Keratinocyte (primary cell): ENCODE measurements at regions not wholly inside any gene's neighbourhood (a gene's known extent, or its start where the extent isn't known, plus 50 kb on each side); places are given as distances from the start of the nearest gene placed in this dataset.
"Not testable (repeated sequence)": the region's sequence is repeated elsewhere in the genome, so short reads cannot be mapped to it uniquely, and the experiment has no call there.

Source experiments
- DNase-seq: peaks from one replicate; pipeline ENCODE4 v3.0.0-alpha.2; 2011; ENCODE audit warnings: low read depth, missing footprints, low spot score
- FAIRE-seq: peaks from 2 replicates; lab custom pipeline; 2011; peaks lifted over from hg19 to GRCh38; lab: Jason Lieb, UNC
- H2AFZ ChIP-seq: 2 replicates; pipeline ENCODE4 v1.6.0; 2012; ENCODE audit warnings: low read length, control low read depth, inconsistent platforms; ENCODE audit not compliant: control insufficient read depth
- H3K27ac ChIP-seq: 2 replicates; pipeline ENCODE4 v1.5.1; 2011; ENCODE audit warnings: low read length; ENCODE audit not compliant: control insufficient read depth, insufficient read depth
- H3K27me3 ChIP-seq: 3 replicates; pipeline ENCODE4 v1.6.0; 2011; ENCODE audit warnings: low read length; ENCODE audit not compliant: control insufficient read depth, insufficient read depth; ENCODE audit errors: extremely low read depth
- H3K36me3 ChIP-seq, 2 experiments: 2 replicates in 1 of 2; 3 replicates in 1 of 2; pipeline ENCODE4 v1.5.1; 2011; ENCODE audit warnings: low read length in 2 of 2, mild to moderate bottlenecking in 1 of 2; ENCODE audit not compliant: control insufficient read depth in 2 of 2, insufficient read depth in 2 of 2; ENCODE audit errors: extremely low read depth in 1 of 2
- H3K4me1 ChIP-seq: 3 replicates; pipeline ENCODE4 v1.5.1; 2011; ENCODE audit warnings: low read length; ENCODE audit not compliant: control insufficient read depth, insufficient read depth; ENCODE audit errors: extremely low read depth
- H3K4me2 ChIP-seq: 3 replicates; pipeline ENCODE4 v1.6.0; 2011; ENCODE audit warnings: low read depth, low read length; ENCODE audit not compliant: control insufficient read depth, insufficient read depth; ENCODE audit errors: extremely low read depth
- H3K4me3 ChIP-seq, 3 experiments: fragments of 200-600 bp in 1 of 3; sonication (generic) in 1 of 3; 2 replicates in 2 of 3; 3 replicates in 1 of 3; pipeline ENCODE4 v1.5.1; 2011 to 2016; ENCODE audit warnings: low read length in 3 of 3, mild to moderate bottlenecking in 3 of 3, control low read depth in 2 of 3, inconsistent platforms in 1 of 3, low read depth in 1 of 3, mixed read lengths in 1 of 3, mixed run types in 1 of 3, moderate library complexity in 1 of 3; ENCODE audit not compliant: control insufficient read depth in 2 of 3, insufficient read depth in 2 of 3; ENCODE audit errors: extremely low read depth in 1 of 3
- H3K79me2 ChIP-seq: 2 replicates; pipeline ENCODE4 v1.6.0; 2012; ENCODE audit warnings: low read length; ENCODE audit not compliant: control insufficient read depth, insufficient read depth
- H3K9ac ChIP-seq: 3 replicates; pipeline ENCODE4 v1.6.0; 2011; ENCODE audit warnings: low read length; ENCODE audit not compliant: control insufficient read depth, insufficient read depth; ENCODE audit errors: extremely low read depth
- H3K9me1 ChIP-seq: 3 replicates; pipeline ENCODE4 v1.6.0; 2011; ENCODE audit warnings: low read length; ENCODE audit not compliant: control insufficient read depth, insufficient read depth; ENCODE audit errors: extremely low read depth
- H3K9me3 ChIP-seq: 2 replicates; pipeline ENCODE4 v1.5.1; 2012; ENCODE audit warnings: low read depth, low read length; ENCODE audit not compliant: control insufficient read depth
- H4K20me1 ChIP-seq: 3 replicates; pipeline ENCODE4 v1.6.0; 2011; ENCODE audit warnings: low read length; ENCODE audit not compliant: control insufficient read depth, insufficient read depth; ENCODE audit errors: extremely low read depth
- EZH2 ChIP-seq: IDR thresholded peaks from one replicate; pipeline ENCODE4 v1.6.1; 2012; ENCODE audit warnings: inconsistent platforms, mild to moderate bottlenecking, low read length, moderate library complexity
- dilution Hi-C: fragments of 300-500 bp; cut with MboI; formaldehyde crosslinking; loops from one replicate; pipeline ENCODE4 v1.7.0; 2020; ENCODE audit warnings: low sequenced_read_pairs; ENCODE audit not compliant: extremely low pct_ligation_motif_present
- TF ChIP-seq, protein P1 (sequence below), 3 experiments: IDR thresholded peaks in 1 of 3; conservative IDR thresholded peaks in 1 of 3; optimal IDR thresholded peaks in 1 of 3; 2 replicates in 2 of 3; 3 replicates in 1 of 3; pipeline versions ENCODE3 to v1.5.1; 2011; ENCODE audit warnings: low read length in 3 of 3, mild to moderate bottlenecking in 3 of 3, moderate library complexity in 2 of 3, control low read depth in 1 of 3, inconsistent platforms in 1 of 3; ENCODE audit not compliant: insufficient read depth in 2 of 3; ENCODE audit errors: extremely low read depth in 1 of 3

DNA sequence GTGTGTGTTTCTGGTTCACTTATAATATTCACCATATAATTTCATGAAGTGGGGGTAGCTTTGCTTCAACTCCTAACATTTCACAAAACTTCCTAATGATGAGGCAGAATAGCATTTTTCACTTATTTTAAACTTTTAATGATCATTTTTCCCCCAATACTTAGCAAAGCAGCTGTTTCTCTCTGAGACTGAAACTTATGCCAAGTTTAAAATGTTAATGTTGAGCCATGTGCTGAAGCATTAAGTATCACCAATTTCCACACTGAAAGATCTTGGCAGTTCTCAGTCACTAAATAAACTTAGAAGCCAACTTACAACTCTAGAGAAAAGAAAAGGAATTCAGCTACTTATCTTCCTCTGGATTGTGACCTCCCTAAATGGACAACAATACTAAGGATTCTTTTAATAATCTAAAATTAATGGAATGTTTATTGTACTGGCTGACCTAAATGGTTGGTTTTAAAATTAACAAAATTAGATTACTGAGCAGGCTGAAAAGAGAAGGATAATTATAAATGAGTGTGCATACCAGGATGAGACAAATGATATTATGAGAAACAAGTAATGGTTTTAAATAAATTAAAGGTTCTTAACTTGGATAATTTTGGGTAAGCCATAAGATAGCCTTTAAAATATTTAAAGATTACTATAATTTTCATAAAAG lies 1429.4 kb upstream of the ADGRL3 start:
- Histone ChIP-seq H2AFZ (no peak overlapping the region), H3K79me2 (no peaks in the 10 kb centered on the region), H3K4me3 (no peak overlapping the region), H3K4me1 (no peaks in the 10 kb centered on the region), H3K9me3 (no peaks in the 10 kb centered on the region), H3K9ac (no peak overlapping the region), H3K27ac (no peak overlapping the region), H3K27me3 (no peaks in the 10 kb centered on the region), H4K20me1 (no peaks in the 10 kb centered on the region), H3K36me3 (no peaks in the 10 kb centered on the region), H3K9me1 (no peaks in the 10 kb centered on the region), H3K4me2 (no peak overlapping the region)
- FAIRE-seq (no peak), DNase-seq (no peak)
- TF ChIP-seq EZH2 = no peak
- TF ChIP-seq, protein P1, sequence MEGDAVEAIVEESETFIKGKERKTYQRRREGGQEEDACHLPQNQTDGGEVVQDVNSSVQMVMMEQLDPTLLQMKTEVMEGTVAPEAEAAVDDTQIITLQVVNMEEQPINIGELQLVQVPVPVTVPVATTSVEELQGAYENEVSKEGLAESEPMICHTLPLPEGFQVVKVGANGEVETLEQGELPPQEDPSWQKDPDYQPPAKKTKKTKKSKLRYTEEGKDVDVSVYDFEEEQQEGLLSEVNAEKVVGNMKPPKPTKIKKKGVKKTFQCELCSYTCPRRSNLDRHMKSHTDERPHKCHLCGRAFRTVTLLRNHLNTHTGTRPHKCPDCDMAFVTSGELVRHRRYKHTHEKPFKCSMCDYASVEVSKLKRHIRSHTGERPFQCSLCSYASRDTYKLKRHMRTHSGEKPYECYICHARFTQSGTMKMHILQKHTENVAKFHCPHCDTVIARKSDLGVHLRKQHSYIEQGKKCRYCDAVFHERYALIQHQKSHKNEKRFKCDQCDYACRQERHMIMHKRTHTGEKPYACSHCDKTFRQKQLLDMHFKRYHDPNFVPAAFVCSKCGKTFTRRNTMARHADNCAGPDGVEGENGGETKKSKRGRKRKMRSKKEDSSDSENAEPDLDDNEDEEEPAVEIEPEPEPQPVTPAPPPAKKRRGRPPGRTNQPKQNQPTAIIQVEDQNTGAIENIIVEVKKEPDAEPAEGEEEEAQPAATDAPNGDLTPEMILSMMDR (optimal IDR thresholded peaks at IDR 0.05 in 1 of 3, IDR thresholded peaks at IDR 0.05 in 1 of 3, conservative IDR thresholded peaks at IDR 0.05 in 1 of 3; ENCODE audit: extremely low read depth in 1 of 3, insufficient read depth in 2 of 3, low read length in 3 of 3) = no peak
- dilution Hi-C loops = no loop called here

DNA sequence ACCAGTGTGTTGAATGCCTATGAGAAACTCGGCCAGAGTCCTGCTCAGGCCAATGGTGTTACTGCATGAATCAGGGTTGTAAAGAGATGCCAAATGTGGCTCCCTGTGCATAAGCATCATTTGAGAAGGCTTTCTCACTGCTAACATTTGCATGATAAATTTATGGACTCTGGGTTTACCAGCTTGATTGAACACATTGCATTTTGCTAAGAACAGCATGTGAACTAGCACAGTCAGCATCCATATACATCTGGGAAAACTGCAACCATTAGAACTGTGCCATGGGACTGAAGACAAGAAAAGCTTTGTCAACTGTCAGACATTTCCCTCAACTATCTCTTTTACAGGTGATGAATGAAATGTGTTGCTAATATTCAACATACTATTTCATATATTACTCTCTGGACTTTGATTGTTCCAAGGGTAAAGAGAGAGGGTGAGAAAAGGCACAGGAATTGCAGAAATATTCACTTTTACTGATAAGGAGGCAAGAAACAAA lies 1427.4 kb upstream of the ADGRL3 start:
- Histone ChIP-seq H3K4me3 (no peak overlapping the region), H3K4me2 (no peak overlapping the region), H3K9me3 (no peaks in the 10 kb centered on the region), H4K20me1 (no peaks in the 10 kb centered on the region), H3K9ac (no peak overlapping the region), H3K27me3 (no peaks in the 10 kb centered on the region), H2AFZ (no peak overlapping the region), H3K27ac (no peak overlapping the region), H3K79me2 (no peaks in the 10 kb centered on the region), H3K4me1 (no peaks in the 10 kb centered on the region), H3K9me1 (no peaks in the 10 kb centered on the region), H3K36me3 (no peaks in the 10 kb centered on the region)
- no peak for TF ChIP-seq EZH2
- TF ChIP-seq, protein P1 (optimal IDR thresholded peaks at IDR 0.05 in 1 of 3, IDR thresholded peaks at IDR 0.05 in 1 of 3, conservative IDR thresholded peaks at IDR 0.05 in 1 of 3; ENCODE audit: extremely low read depth in 1 of 3, insufficient read depth in 2 of 3, low read length in 3 of 3) = no peak
- DNase-seq (no peak), FAIRE-seq (no peak)
- dilution Hi-C loops = no loop called here

DNA sequence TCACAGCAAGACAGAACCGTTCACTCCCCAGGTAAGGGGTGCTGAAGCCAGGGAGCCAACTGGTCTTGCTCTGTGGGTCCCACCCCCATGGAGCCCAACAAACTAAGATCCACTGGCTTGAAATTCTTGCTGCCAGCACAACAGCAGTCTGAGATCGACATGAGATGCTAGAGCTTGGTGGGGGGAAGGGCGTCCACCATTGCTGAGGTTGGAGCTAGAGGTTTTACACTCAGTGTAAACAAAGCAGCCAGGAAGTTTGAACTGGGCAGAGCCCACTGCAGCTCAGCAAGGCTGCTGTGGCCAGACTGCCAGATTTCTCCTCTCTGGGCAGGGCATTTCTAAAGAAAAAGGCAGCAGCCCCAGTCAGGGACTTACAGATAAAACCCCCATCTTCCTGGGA lies 1419.9 kb upstream of the ADGRL3 start:
- H3K9me1 ChIP-seq, H3K9ac ChIP-seq, H3K4me3 ChIP-seq, DNase-seq, H3K27ac ChIP-seq, H3K36me3 ChIP-seq, H2AFZ ChIP-seq, H3K4me2 ChIP-seq, H3K4me1 ChIP-seq, H3K9me3 ChIP-seq, H3K79me2 ChIP-seq, dilution Hi-C loops, H4K20me1 ChIP-seq, H3K27me3 ChIP-seq, FAIRE-seq: not testable (repeated sequence)
